RKO (cell line): ENCODE measurements at regions not wholly inside any gene's neighbourhood (a gene's known extent, or its start where the extent isn't known, plus 50 kb on each side); places are given as distances from the start of the nearest gene placed in this dataset.
"Not testable (repeated sequence)": the region's sequence is repeated elsewhere in the genome, so short reads cannot be mapped to it uniquely, and the experiment has no call there.

Experiments
- DNase-seq: peaks from one replicate; pipeline ENCODE4 v3.0.0-alpha.2; 2016; ENCODE audit warnings: low spot score

GRCh38 chr4:123217664-123218063, 178.9 kb upstream of the SPRY1 start:
- DNase-seq: no peak

- DNase-seq: no peak
These were observed 177.6 kb upstream of the SPRY1 start for GRCh38 chr4:123218981-123219380.

- no peak for DNase-seq
These were observed 167.3 kb upstream of the SPRY1 start for GRCh38 chr4:123229286-123229685.

GRCh38 chr4:123230061-123230460, 166.5 kb upstream of the SPRY1 start:
- DNase-seq: no peak

GRCh38 chr4:123232439-123232838, 164.2 kb upstream of the SPRY1 start:
- DNase-seq: no peak

GRCh38 chr4:123233136-123233768, 163.3 kb upstream of the SPRY1 start:
- no peak for DNase-seq

GRCh38 chr4:123234955-123235354, 161.6 kb upstream of the SPRY1 start:
- no peak for DNase-seq

GRCh38 chr4:123235431-123235830, 161.2 kb upstream of the SPRY1 start:
- DNase-seq: no peak

- no peak for DNase-seq
These were observed 160.0 kb upstream of the SPRY1 start for GRCh38 chr4:123236606-123237005.

- DNase-seq: not testable (repeated sequence)
These were observed 156.3 kb upstream of the SPRY1 start for GRCh38 chr4:123240286-123240685.

- not testable (repeated sequence) for DNase-seq
These were observed 153.4 kb upstream of the SPRY1 start for GRCh38 chr4:123243220-123243619.

GRCh38 chr4:123244137-123244536, 152.5 kb upstream of the SPRY1 start:
- DNase-seq: no peak

GRCh38 chr4:123246085-123246484, 150.5 kb upstream of the SPRY1 start:
- DNase-seq: no peak

- no peak for DNase-seq
These were observed 148.4 kb upstream of the SPRY1 start for GRCh38 chr4:123248085-123248659.

GRCh38 chr4:123249821-123250220, 146.8 kb upstream of the SPRY1 start:
- DNase-seq: no peak

GRCh38 chr4:123250843-123251242, 145.8 kb upstream of the SPRY1 start:
- no peak for DNase-seq

GRCh38 chr4:123255971-123256370, 140.6 kb upstream of the SPRY1 start:
- DNase-seq: no peak

GRCh38 chr4:123256901-123257300, 139.7 kb upstream of the SPRY1 start:
- no peak for DNase-seq

GRCh38 chr4:123257591-123257990, 139.0 kb upstream of the SPRY1 start:
- DNase-seq: no peak

- no peak for DNase-seq
These were observed 136.6 kb upstream of the SPRY1 start for GRCh38 chr4:123259676-123260646.

- DNase-seq: no peak
These were observed 135.9 kb upstream of the SPRY1 start for GRCh38 chr4:123260653-123261052.

- no peak for DNase-seq
These were observed 134.5 kb upstream of the SPRY1 start for GRCh38 chr4:123262080-123262479.

- no peak for DNase-seq
These were observed 131.2 kb upstream of the SPRY1 start for GRCh38 chr4:123265443-123265842.
